ENCODE measurements at regions not wholly inside any gene's neighbourhood (a gene's known extent, or its start where the extent isn't known, plus 50 kb on each side); places are given as distances from the start of the nearest gene placed in this dataset.

GRCh38 chr14:71591231-71591630 is 341.0 kb upstream of the RGS6 start:
- no peak for TF ChIP-seq EZH2phosphoT487 (IDR thresholded peaks at IDR 0.05; ENCODE audit: borderline replicate concordance, low read depth, low read length)
- TF ChIP-seq, protein P1, sequence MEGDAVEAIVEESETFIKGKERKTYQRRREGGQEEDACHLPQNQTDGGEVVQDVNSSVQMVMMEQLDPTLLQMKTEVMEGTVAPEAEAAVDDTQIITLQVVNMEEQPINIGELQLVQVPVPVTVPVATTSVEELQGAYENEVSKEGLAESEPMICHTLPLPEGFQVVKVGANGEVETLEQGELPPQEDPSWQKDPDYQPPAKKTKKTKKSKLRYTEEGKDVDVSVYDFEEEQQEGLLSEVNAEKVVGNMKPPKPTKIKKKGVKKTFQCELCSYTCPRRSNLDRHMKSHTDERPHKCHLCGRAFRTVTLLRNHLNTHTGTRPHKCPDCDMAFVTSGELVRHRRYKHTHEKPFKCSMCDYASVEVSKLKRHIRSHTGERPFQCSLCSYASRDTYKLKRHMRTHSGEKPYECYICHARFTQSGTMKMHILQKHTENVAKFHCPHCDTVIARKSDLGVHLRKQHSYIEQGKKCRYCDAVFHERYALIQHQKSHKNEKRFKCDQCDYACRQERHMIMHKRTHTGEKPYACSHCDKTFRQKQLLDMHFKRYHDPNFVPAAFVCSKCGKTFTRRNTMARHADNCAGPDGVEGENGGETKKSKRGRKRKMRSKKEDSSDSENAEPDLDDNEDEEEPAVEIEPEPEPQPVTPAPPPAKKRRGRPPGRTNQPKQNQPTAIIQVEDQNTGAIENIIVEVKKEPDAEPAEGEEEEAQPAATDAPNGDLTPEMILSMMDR (conservative IDR thresholded peaks at IDR 0.05; ENCODE audit: low read length) = no peak
- intact Hi-C loops (cut with micrococcal nuclease; ENCODE audit: unreplicated experiment) = no loop called here
- no peaks in the 10 kb centered on the region for H3K9me2 ChIP-seq (ENCODE audit: insufficient read depth, low read length)
- 0 out of 2 replicates have a peak, but pooled peaks cover 4% of the 10 kb centered on the region for H3K79me2 ChIP-seq (ENCODE audit: insufficient read depth, low read depth, low read length)
- H2AFZ ChIP-seq (ENCODE audit: low read length) = peak overlapping the region; percentile 39; the same call in 1 of the 2 replicates
- POLR2A ChIA-PET = interaction anchor here (0.9 to 2.6 kb wide), 4 partner anchors 9 to 21 kb away, joined by 4 to 11 read pairs (median 8); no protein-coding TSS in a partner anchor
- CTCF ChIA-PET (ENCODE audit: unreplicated experiment) = interaction anchor here (0.9 to 1.4 kb wide), 2 partner anchors 15 to 40 kb away, joined by 3 read pairs; no protein-coding TSS in a partner anchor
- H3K4me1 ChIP-seq (ENCODE audit: insufficient read depth, low read length, poor library complexity, severe bottlenecking) = peaks cover 15% of the 10 kb centered on the region
- H3K4me3 ChIP-seq (ENCODE audit: low read depth, low read length, poor library complexity, severe bottlenecking) = no peak overlapping the region
- H3K36me3 ChIP-seq (ENCODE audit: insufficient read depth, low read length) = peaks cover 8% of the 10 kb centered on the region; the same call in 1 of the 2 replicates
- no TSS peak for BruUV-seq (replicated peaks)
- no peaks in the 10 kb centered on the region for H3K9me3 ChIP-seq (ENCODE audit: low read length)
- no peaks in the 10 kb centered on the region for H4K20me1 ChIP-seq (ENCODE audit: insufficient read depth, low read length)
- DNase-seq (ENCODE audit: low spot score) = no peak
- H3K27ac ChIP-seq (ENCODE audit: low read depth, low read length, poor library complexity, severe bottlenecking) = peak overlapping the region; percentile 41
- H3K4me2 ChIP-seq (ENCODE audit: low read length) = peak overlapping the region; percentile 51; the same call in 1 of the 2 replicates

DNA sequence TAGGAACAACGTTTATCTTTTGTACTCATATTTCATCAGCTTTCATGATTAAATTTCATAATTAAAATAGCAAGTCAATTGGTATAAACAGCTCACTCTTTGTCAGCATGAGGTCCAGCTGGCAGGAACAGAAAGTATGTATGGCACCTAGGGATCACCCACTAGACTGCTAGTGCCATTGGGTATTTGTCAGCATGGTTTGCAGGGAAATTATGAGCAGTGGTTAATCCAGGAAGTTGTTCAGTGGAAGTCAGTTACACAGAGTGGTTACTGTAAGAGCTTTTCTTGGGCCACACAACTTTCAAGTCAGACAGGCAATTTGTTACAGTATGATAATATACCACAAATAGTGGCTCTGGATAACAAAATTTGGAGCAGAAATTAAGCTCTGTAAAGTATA is 340.3 kb upstream of the RGS6 start:
- intact Hi-C loops (cut with micrococcal nuclease; ENCODE audit: unreplicated experiment) = no loop called here
- H3K9me2 ChIP-seq (ENCODE audit: insufficient read depth, low read length) = no peaks in the 10 kb centered on the region
- H2AFZ ChIP-seq (ENCODE audit: low read length) = peak overlapping the region; percentile 39; the same call in 1 of the 2 replicates
- DNase-seq (ENCODE audit: low spot score) = peak; percentile 59
- H3K4me3 ChIP-seq (ENCODE audit: low read depth, low read length, poor library complexity, severe bottlenecking) = no peak overlapping the region
- CTCF ChIA-PET (ENCODE audit: unreplicated experiment) = interaction anchor here (0.6 to 1.4 kb wide), 3 partner anchors 15 to 78 kb away, joined by 3 to 7 read pairs (median 3); no protein-coding TSS in a partner anchor
- TF ChIP-seq, protein P1 (conservative IDR thresholded peaks at IDR 0.05; ENCODE audit: low read length) = no peak
- no peak for TF ChIP-seq EZH2phosphoT487 (IDR thresholded peaks at IDR 0.05; ENCODE audit: borderline replicate concordance, low read depth, low read length)
- H3K4me2 ChIP-seq (ENCODE audit: low read length) = peak overlapping the region; percentile 51
- H4K20me1 ChIP-seq (ENCODE audit: insufficient read depth, low read length) = no peaks in the 10 kb centered on the region
- no TSS peak for BruUV-seq (replicated peaks)
- H3K36me3 ChIP-seq (ENCODE audit: insufficient read depth, low read length) = peaks cover 8% of the 10 kb centered on the region; the same call in 1 of the 2 replicates
- no peaks in the 10 kb centered on the region for H3K9me3 ChIP-seq (ENCODE audit: low read length)
- POLR2A ChIA-PET = interaction anchor here (0.7 to 2.6 kb wide), 8 partner anchors 10 to 240 kb away, joined by 3 to 11 read pairs (median 4); no protein-coding TSS in a partner anchor
- H3K79me2 ChIP-seq (ENCODE audit: insufficient read depth, low read depth, low read length) = peaks cover 4% of the 10 kb centered on the region; the same call in 1 of the 2 replicates
- H3K27ac ChIP-seq (ENCODE audit: low read depth, low read length, poor library complexity, severe bottlenecking) = peak overlapping the region; percentile 41
- peaks cover 17% of the 10 kb centered on the region for H3K4me1 ChIP-seq (ENCODE audit: insufficient read depth, low read length, poor library complexity, severe bottlenecking)

DNA sequence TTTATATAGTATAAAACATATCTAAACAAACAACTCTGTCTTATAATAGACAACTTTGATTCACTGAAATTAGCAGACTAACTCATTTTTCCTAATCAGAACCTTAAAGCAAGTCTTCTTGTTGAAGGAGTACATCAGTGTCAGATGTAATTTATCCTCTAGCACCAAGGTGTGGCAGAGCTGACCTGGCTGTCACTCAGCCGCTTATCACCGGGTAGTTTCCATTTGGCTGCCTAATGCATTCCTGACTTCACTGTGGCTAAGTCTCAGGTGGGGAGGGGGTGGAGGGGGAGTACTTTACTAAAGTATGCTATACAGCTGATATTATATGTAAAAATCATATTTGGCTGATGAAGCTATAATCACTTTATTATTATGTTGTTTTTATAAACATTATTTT is 339.9 kb upstream of the RGS6 start:
- H3K4me1 ChIP-seq (ENCODE audit: insufficient read depth, low read length, poor library complexity, severe bottlenecking) = peaks cover 21% of the 10 kb centered on the region
- ChIA-PET CTCF (ENCODE audit: unreplicated experiment) (interaction anchor here (0.6 to 1.4 kb wide), 2 partner anchors 16 to 78 kb away, joined by 3 to 7 read pairs; no protein-coding TSS in a partner anchor), POLR2A (interaction anchor here (0.7 to 2.6 kb wide), 7 partner anchors 10 to 240 kb away, joined by 3 to 11 read pairs (median 4); no protein-coding TSS in a partner anchor)
- TF ChIP-seq EZH2phosphoT487 (IDR thresholded peaks at IDR 0.05; ENCODE audit: borderline replicate concordance, low read depth, low read length) = no peak
- TF ChIP-seq, protein P1 (conservative IDR thresholded peaks at IDR 0.05; ENCODE audit: low read length) = no peak
- peak; percentile 21 for DNase-seq (ENCODE audit: low spot score)
- BruUV-seq (replicated peaks) = no TSS peak
- peaks cover 8% of the 10 kb centered on the region; the same call in 1 of the 2 replicates for H3K36me3 ChIP-seq (ENCODE audit: insufficient read depth, low read length)
- H3K27ac ChIP-seq (ENCODE audit: low read depth, low read length, poor library complexity, severe bottlenecking) = peak overlapping the region; percentile 41
- no peaks in the 10 kb centered on the region for H3K9me2 ChIP-seq (ENCODE audit: insufficient read depth, low read length)
- peaks cover 4% of the 10 kb centered on the region; the same call in 1 of the 2 replicates for H3K79me2 ChIP-seq (ENCODE audit: insufficient read depth, low read depth, low read length)
- H2AFZ ChIP-seq (ENCODE audit: low read length) = peak overlapping the region; percentile 39; the same call in 1 of the 2 replicates
- no peak overlapping the region for H3K4me3 ChIP-seq (ENCODE audit: low read depth, low read length, poor library complexity, severe bottlenecking)
- H3K4me2 ChIP-seq (ENCODE audit: low read length) = peak overlapping the region; percentile 51
- intact Hi-C loops (cut with micrococcal nuclease; ENCODE audit: unreplicated experiment) = no loop called here
- no peaks in the 10 kb centered on the region for H4K20me1 ChIP-seq (ENCODE audit: insufficient read depth, low read length)
- H3K9me3 ChIP-seq (ENCODE audit: low read length) = no peaks in the 10 kb centered on the region
